Glutamatergic neuron (in vitro differentiated cells): ENCODE measurements at regions not wholly inside any gene's neighbourhood (a gene's known extent, or its start where the extent isn't known, plus 50 kb on each side); places are given as distances from the start of the nearest gene placed in this dataset.

Experiments used
- DNase-seq: peaks from one replicate; pipeline ENCODE4 v3.0.0; 2022
- H3K27ac Mint-ChIP-seq: one replicate; pipeline ENCODE4 v1.8.0; 2020; ENCODE audit warnings: mild to moderate bottlenecking, mixed read lengths, inconsistent platforms; ENCODE audit not compliant: unreplicated experiment
- H3K27me3 Mint-ChIP-seq: one replicate; pipeline ENCODE4 v1.8.0; 2020; ENCODE audit warnings: mild to moderate bottlenecking, moderate library complexity, mixed read lengths, inconsistent platforms; ENCODE audit not compliant: unreplicated experiment
- H3K36me3 Mint-ChIP-seq: one replicate; pipeline ENCODE4 v1.8.0; 2020; ENCODE audit warnings: mild to moderate bottlenecking, mixed read lengths, inconsistent platforms; ENCODE audit not compliant: unreplicated experiment
- H3K4me1 Mint-ChIP-seq: one replicate; pipeline ENCODE4 v1.8.0; 2020; ENCODE audit warnings: mild to moderate bottlenecking, low read depth, mixed read lengths, inconsistent platforms; ENCODE audit not compliant: unreplicated experiment
- H3K4me3 Mint-ChIP-seq: one replicate; pipeline ENCODE4 v1.8.0; 2020; ENCODE audit warnings: mild to moderate bottlenecking, mixed read lengths, inconsistent platforms; ENCODE audit not compliant: unreplicated experiment
- H3K9me3 Mint-ChIP-seq: one replicate; pipeline ENCODE4 v1.8.0; 2020; ENCODE audit warnings: mild to moderate bottlenecking, moderate library complexity, mixed read lengths, inconsistent platforms; ENCODE audit not compliant: unreplicated experiment
- CTCF ChIP-seq: fragments of 200-600 bp; sonication (generic); IDR thresholded peaks from one replicate; pipeline ENCODE4 v1.5.0; 2021; ENCODE audit not compliant: partially characterized antibody, unreplicated experiment

- no peak for TF ChIP-seq CTCF
- Mint-ChIP-seq H3K4me1 (no peaks in the 10 kb centered on the region), H3K27ac (no peak overlapping the region), H3K36me3 (no peaks in the 10 kb centered on the region), H3K9me3 (peaks cover 5% of the 10 kb centered on the region), H3K27me3 (peaks cover 6% of the 10 kb centered on the region), H3K4me3 (no peak overlapping the region)
- DNase-seq, result no peak
Measured at GRCh38 chr1:5758859-5759578, 233.2 kb downstream of the NPHP4 start.

DNA sequence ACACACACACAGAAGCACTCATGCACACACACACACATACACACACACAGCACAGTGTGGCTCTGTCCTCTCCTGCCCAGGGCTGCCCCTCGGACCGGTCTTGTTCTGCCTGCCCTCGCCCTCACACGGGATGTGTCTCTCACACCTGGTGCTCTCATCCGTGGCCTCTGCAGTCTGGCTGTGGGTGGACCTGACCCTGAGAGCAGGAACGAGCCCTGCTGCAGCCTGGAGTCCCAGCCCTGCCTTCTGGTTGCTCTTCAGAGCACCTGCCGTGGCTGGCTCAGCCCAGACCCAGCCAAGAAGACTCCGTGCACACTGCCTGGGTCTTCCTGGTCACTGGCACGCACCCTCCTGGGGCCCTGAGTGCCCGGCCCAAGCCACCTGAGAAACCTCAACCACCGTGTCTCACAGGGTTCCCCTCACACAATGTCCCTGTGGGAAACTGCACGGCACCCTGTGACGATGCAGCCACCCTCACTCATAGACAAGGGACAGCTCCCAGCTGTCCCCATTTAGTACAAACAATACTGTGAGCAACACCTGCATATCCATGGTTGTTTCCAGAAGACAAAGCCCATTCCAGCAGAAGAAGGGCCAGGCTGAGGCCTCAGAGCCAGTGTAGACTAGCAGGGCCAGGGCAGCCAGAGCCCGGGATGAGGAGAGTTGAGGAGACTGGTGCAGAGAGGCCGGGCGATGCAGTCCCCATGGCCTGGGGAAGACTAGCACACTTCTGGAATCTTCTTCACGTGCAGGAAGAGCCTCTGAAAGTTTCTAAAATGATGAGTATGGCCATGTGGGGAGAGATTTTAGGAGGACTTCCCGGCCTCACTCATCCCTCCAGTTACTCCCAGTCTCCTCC, 234.0 kb downstream of the NPHP4 start:
- H3K27ac Mint-ChIP-seq, result no peak overlapping the region
- DNase-seq, result no peak

DNA sequence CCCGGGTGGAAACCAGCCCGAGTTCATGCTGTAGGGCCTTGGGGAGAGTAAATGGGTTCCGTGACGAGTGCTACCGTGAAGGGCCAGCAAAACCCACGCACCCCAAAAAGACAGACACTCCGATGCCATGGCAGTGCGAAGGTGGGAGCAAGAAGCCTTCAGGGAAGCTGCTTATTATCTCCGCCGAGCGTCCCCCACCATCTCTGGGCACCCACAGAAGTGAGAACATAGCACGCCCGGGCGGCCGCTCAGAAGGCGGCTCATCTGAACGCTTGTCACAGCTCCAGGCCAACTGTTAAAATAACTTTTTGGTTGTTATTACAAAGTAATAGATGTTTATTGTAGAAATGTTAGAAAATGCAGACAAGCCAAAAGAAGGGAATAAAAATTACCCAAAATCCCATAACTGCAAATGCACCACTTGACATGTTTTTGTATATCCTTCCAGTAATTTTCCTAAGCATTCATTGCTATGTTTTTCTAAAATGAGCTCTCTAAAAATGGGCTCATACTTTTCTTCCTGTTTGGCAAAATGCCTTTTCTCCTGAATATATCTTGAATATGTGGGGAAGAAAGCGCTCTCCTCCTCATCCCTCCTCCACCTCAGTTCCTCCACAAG, 234.9 kb downstream of the NPHP4 start:
- no peak overlapping the region for H3K27ac Mint-ChIP-seq
- TF ChIP-seq CTCF, result no peak
- no peaks in the 10 kb centered on the region for H3K36me3 Mint-ChIP-seq
- no peak overlapping the region for H3K4me3 Mint-ChIP-seq
- DNase-seq, result no peak
- H3K4me1 Mint-ChIP-seq, result peaks cover 3% of the 10 kb centered on the region
- H3K27me3 Mint-ChIP-seq, result peaks cover 6% of the 10 kb centered on the region
- peaks cover 5% of the 10 kb centered on the region for H3K9me3 Mint-ChIP-seq

More for the DNA sequence above, 234.0 kb downstream of the NPHP4 start:
- Mint-ChIP-seq H3K36me3 (no peaks in the 10 kb centered on the region), H3K9me3 (peaks cover 5% of the 10 kb centered on the region), H3K27me3 (peaks cover 6% of the 10 kb centered on the region), H3K4me3 (no peak overlapping the region), H3K4me1 (no peaks in the 10 kb centered on the region)
- no peak for TF ChIP-seq CTCF

- no peak overlapping the region for H3K27ac Mint-ChIP-seq
- peaks cover 3% of the 10 kb centered on the region for H3K4me1 Mint-ChIP-seq
- H3K9me3 Mint-ChIP-seq, result peaks cover 5% of the 10 kb centered on the region
- no peak overlapping the region for H3K4me3 Mint-ChIP-seq
- no peaks in the 10 kb centered on the region for H3K36me3 Mint-ChIP-seq
- peaks cover 6% of the 10 kb centered on the region for H3K27me3 Mint-ChIP-seq
- TF ChIP-seq CTCF, result no peak
- no peak for DNase-seq
Measured at GRCh38 chr1:5756434-5757186, 235.6 kb downstream of the NPHP4 start.
